IMR-90 (cell line): ENCODE measurements at regions not wholly inside any gene's neighbourhood (a gene's known extent, or its start where the extent isn't known, plus 50 kb on each side); places are given as distances from the start of the nearest gene placed in this dataset.

ENCODE experiments used
- ATAC-seq: fragments of 200-7000 bp; cut with Tn5 transposase; 2 replicates; pipeline ENCODE4 v1.9.1; 2020; ENCODE audit warnings: low read depth, mild to moderate bottlenecking, moderate library complexity
- BruUV-seq: library from RNA; stranded (reverse); fragments of 400-500 nt; replicated peaks from 2 replicates; lab custom pipeline; 2021; lab: Mats Ljungman, UMichigan
- CTCF ChIA-PET: fragments of 300-600 bp; formaldehyde crosslinking; extraction: SDS; loops from one replicate; lab custom pipeline; 2021; ENCODE audit warnings: antibody characterized with exemption; lab: Yijun Ruan, JAX
- POLR2A ChIA-PET: fragments of 300-600 bp; sonication (Branson Sonifier 250); formaldehyde crosslinking; loops from one replicate; lab custom pipeline; 2022; ENCODE audit warnings: antibody characterized with exemption; ENCODE audit not compliant: unreplicated experiment; lab: Charles Lee
- DNase-seq: peaks from one replicate; pipeline ENCODE4 v3.0.0; 2013
- H2AFZ ChIP-seq: replicated peaks from 2 replicates; pipeline ENCODE3; 2013; ENCODE audit warnings: low read length, mild to moderate bottlenecking; ENCODE audit not compliant: poor library complexity
- H2AK5ac ChIP-seq: 2 replicates; pipeline ENCODE4 v1.6.1; 2013; ENCODE audit warnings: low read depth, low read length, inconsistent platforms
- H2AK9ac ChIP-seq: replicated peaks from 2 replicates; pipeline ENCODE3; 2013; ENCODE audit warnings: mild to moderate bottlenecking, low read depth, low read length, moderate library complexity; ENCODE audit not compliant: poor library complexity
- H2BK120ac ChIP-seq: 2 replicates; pipeline ENCODE4 v1.6.1; 2013; ENCODE audit warnings: low read depth, low read length, inconsistent platforms
- H2BK15ac ChIP-seq: 3 replicates; pipeline ENCODE4 v1.6.1; 2013; ENCODE audit warnings: low read depth, low read length, inconsistent platforms
- H2BK20ac ChIP-seq: 2 replicates; pipeline ENCODE4 v1.6.1; 2013; ENCODE audit warnings: low read depth, mild to moderate bottlenecking, inconsistent platforms, low read length, moderate library complexity
- H2BK5ac ChIP-seq: 2 replicates; pipeline ENCODE4 v1.6.1; 2013; ENCODE audit warnings: mild to moderate bottlenecking, low read depth, low read length, inconsistent platforms; ENCODE audit not compliant: poor library complexity, severe bottlenecking
- H3K14ac ChIP-seq: replicated peaks from 2 replicates; pipeline ENCODE4 v1.6.1; 2013; ENCODE audit warnings: low read depth, low read length, inconsistent platforms
- H3K18ac ChIP-seq: 2 replicates; pipeline ENCODE4 v1.6.1; 2013; ENCODE audit warnings: low read depth, low read length, control low read depth
- H3K23ac ChIP-seq: 2 replicates; pipeline ENCODE4 v1.6.1; 2013; ENCODE audit warnings: low read depth, low read length, inconsistent platforms
- H3K27ac ChIP-seq: 2 replicates; pipeline ENCODE4 v1.5.1; 2013; ENCODE audit warnings: mild to moderate bottlenecking, control low read depth, low read length; ENCODE audit not compliant: insufficient read depth
- H3K27me3 ChIP-seq: 2 replicates; pipeline ENCODE4 v1.6.1; 2013; ENCODE audit warnings: low read length; ENCODE audit not compliant: control insufficient read depth, insufficient read depth
- H3K36me3 ChIP-seq: 2 replicates; pipeline ENCODE4 v1.6.1; 2013; ENCODE audit warnings: low read length, mixed read lengths; ENCODE audit not compliant: control insufficient read depth, insufficient read depth
- H3K4ac ChIP-seq: 2 replicates; pipeline ENCODE4 v1.6.1; 2013; ENCODE audit warnings: low read depth, low read length, inconsistent platforms
- H3K4me1 ChIP-seq: 2 replicates; pipeline ENCODE4 v1.6.1; 2013; ENCODE audit warnings: low read length, mixed read lengths; ENCODE audit not compliant: control insufficient read depth, insufficient read depth
- H3K4me2 ChIP-seq: 2 replicates; pipeline ENCODE4 v1.6.1; 2013; ENCODE audit warnings: low read depth, mild to moderate bottlenecking, control low read depth, low read length, moderate library complexity
- H3K4me3 ChIP-seq: 2 replicates; pipeline ENCODE4 v1.5.1; 2013; ENCODE audit warnings: low read depth, mild to moderate bottlenecking, control low read depth, low read length, moderate library complexity; ENCODE audit not compliant: insufficient read depth
- H3K56ac ChIP-seq: 2 replicates; pipeline ENCODE4 v1.6.1; 2013; ENCODE audit warnings: low read length, inconsistent platforms; ENCODE audit not compliant: insufficient read depth; ENCODE audit errors: extremely low read depth
- H3K79me1 ChIP-seq, 2 experiments: 2 replicates each; pipeline ENCODE4 v1.6.1; 2013; ENCODE audit warnings: low read length in 2 of 2, inconsistent platforms in 1 of 2, low read depth in 1 of 2
- H3K9ac ChIP-seq: 2 replicates; pipeline ENCODE4 v1.6.1; 2013; ENCODE audit warnings: low read depth, low read length, control low read depth
- H3K9me1 ChIP-seq: 2 replicates; pipeline ENCODE4 v1.6.1; 2013; ENCODE audit warnings: low read length, inconsistent platforms; ENCODE audit not compliant: insufficient read depth
- H3K9me3 ChIP-seq: 2 replicates; pipeline ENCODE4 v1.6.1; 2013; ENCODE audit warnings: low read length; ENCODE audit not compliant: control insufficient read depth, insufficient read depth
- H4K20me1 ChIP-seq: 2 replicates; pipeline ENCODE4 v1.6.1; 2013; ENCODE audit warnings: low read length, inconsistent platforms; ENCODE audit not compliant: insufficient read depth
- H4K5ac ChIP-seq: 2 replicates; pipeline ENCODE4 v1.6.1; 2013; ENCODE audit warnings: mild to moderate bottlenecking, low read depth, low read length, control low read depth
- H4K8ac ChIP-seq, 2 experiments: 2 replicates each; pipeline ENCODE4 v1.6.1; 2013; ENCODE audit warnings: low read depth in 2 of 2, low read length in 2 of 2, control low read depth in 1 of 2, inconsistent platforms in 1 of 2
- H4K91ac ChIP-seq: 2 replicates; pipeline ENCODE4 v1.6.1; 2013; ENCODE audit warnings: low read depth, low read length, inconsistent platforms; ENCODE audit not compliant: insufficient read depth
- BHLHE40 ChIP-seq: fragments of 150-350 bp; IDR thresholded peaks from 2 replicates; pipeline ENCODE4 v1.6.1; 2016; ENCODE audit warnings: mild to moderate bottlenecking, low read depth, low read length
- CEBPB ChIP-seq: IDR thresholded peaks from 2 replicates; pipeline ENCODE4 v1.6.1; 2012; ENCODE audit warnings: low read depth, low read length, improper control_type of control experiment
- CHD1 ChIP-seq: IDR thresholded peaks from 2 replicates; pipeline ENCODE4 v1.6.1; 2012; ENCODE audit warnings: low read depth, low read length, improper control_type of control experiment
- CTCF ChIP-seq: conservative IDR thresholded peaks from 2 replicates; pipeline ENCODE4 v1.5.1; 2012; ENCODE audit warnings: mild to moderate bottlenecking, low read depth, low read length, improper control_type of control experiment
- FOS ChIP-seq: fragments of 150-350 bp; IDR thresholded peaks from 2 replicates; pipeline ENCODE4 v1.6.1; 2016; ENCODE audit warnings: low read depth, low read length
- MAFK ChIP-seq: IDR thresholded peaks from 2 replicates; pipeline ENCODE4 v1.6.1; 2012; ENCODE audit warnings: low read depth, low read length, improper control_type of control experiment
- MAZ ChIP-seq: IDR thresholded peaks from 2 replicates; pipeline ENCODE4 v1.6.1; 2012; ENCODE audit warnings: low read depth, mild to moderate bottlenecking, low read length, improper control_type of control experiment, moderate library complexity, borderline replicate concordance
- MXI1 ChIP-seq: IDR thresholded peaks from 2 replicates; pipeline ENCODE4 v1.6.1; 2012; ENCODE audit warnings: low read depth, mild to moderate bottlenecking, low read length, moderate library complexity, borderline replicate concordance
- RAD21 ChIP-seq: IDR thresholded peaks from 2 replicates; pipeline ENCODE4 v1.6.1; 2012; ENCODE audit warnings: low read length, improper control_type of control experiment
- RCOR1 ChIP-seq: IDR thresholded peaks from 2 replicates; pipeline ENCODE4 v1.6.1; 2012; ENCODE audit warnings: mild to moderate bottlenecking, low read length, improper control_type of control experiment; ENCODE audit not compliant: insufficient replicate concordance
- RFX5 ChIP-seq: IDR thresholded peaks from 2 replicates; pipeline ENCODE4 v1.8.0; 2012; ENCODE audit warnings: low read depth, mild to moderate bottlenecking, low read length, moderate library complexity
- SMC3 ChIP-seq: fragments of 150-350 bp; IDR thresholded peaks from 2 replicates; pipeline ENCODE4 v1.6.1; 2016; ENCODE audit warnings: low read depth, mild to moderate bottlenecking, antibody characterized with exemption, low read length, moderate library complexity
- WGBS, 2 experiments: methylation state at CpG; one replicate each; pipeline versions ENCODE4 v1.1.5 to v1.1.7; 2013; ENCODE audit warnings: missing lambda C conversion rate in 2 of 2; ENCODE audit not compliant: insufficient read length in 1 of 2; ENCODE audit errors: extremely low coverage in 2 of 2; 5-methylcytosine and 5-hydroxymethylcytosine counted together
- dilution Hi-C: fragments of 300-500 bp; cut with HindIII; formaldehyde crosslinking; loops from one replicate; pipeline ENCODE4 v1.14.3; 2018; ENCODE audit warnings: low sequenced_read_pairs; ENCODE audit not compliant: unreplicated experiment
- in situ Hi-C: fragments of 300-500 bp; cut with MboI; formaldehyde crosslinking; loops from 3 replicates; pipeline ENCODE4 v1.14.3; 2019; ENCODE audit warnings: low sequenced_read_pairs, inconsistent platforms, mixed read lengths
- intact Hi-C: fragments of 100-400 bp; cut with micrococcal nuclease; formaldehyde crosslinking; loops from 2 replicates; pipeline ENCODE4 v1.10.0; 2022
- TF ChIP-seq, protein P1 (sequence below): fragments of 150-350 bp; IDR thresholded peaks from 2 replicates; pipeline ENCODE4 v1.6.1; 2017; ENCODE audit warnings: mild to moderate bottlenecking, antibody characterized with exemption, low read length, low read depth

- no peak overlapping the region for H2BK120ac ChIP-seq
- H3K23ac ChIP-seq = no peak overlapping the region
- ChIA-PET CTCF (no interaction called here), POLR2A (no interaction called here)
- H2BK5ac ChIP-seq = no peak overlapping the region
- no peak overlapping the region for H3K14ac ChIP-seq
- no TSS peak for BruUV-seq
- no peak overlapping the region for H2AFZ ChIP-seq
- no peaks in the 10 kb centered on the region for H3K79me1 ChIP-seq
- TF ChIP-seq MAFK (no peak), BHLHE40 (no peak), MAZ (no peak), RCOR1 (no peak), FOS (no peak), RAD21 (no peak), SMC3 (no peak), MXI1 (no peak), RFX5 (no peak), CTCF (no peak), CEBPB (no peak), CHD1 (no peak)
- TF ChIP-seq, protein P1, sequence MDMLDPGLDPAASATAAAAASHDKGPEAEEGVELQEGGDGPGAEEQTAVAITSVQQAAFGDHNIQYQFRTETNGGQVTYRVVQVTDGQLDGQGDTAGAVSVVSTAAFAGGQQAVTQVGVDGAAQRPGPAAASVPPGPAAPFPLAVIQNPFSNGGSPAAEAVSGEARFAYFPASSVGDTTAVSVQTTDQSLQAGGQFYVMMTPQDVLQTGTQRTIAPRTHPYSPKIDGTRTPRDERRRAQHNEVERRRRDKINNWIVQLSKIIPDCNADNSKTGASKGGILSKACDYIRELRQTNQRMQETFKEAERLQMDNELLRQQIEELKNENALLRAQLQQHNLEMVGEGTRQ = no peak
- H3K4me2 ChIP-seq = no peak overlapping the region
- in situ Hi-C loops = no loop called here
- no peak overlapping the region for H3K27ac ChIP-seq
- H2AK9ac ChIP-seq = no peak overlapping the region
- no peak overlapping the region for H3K4ac ChIP-seq
- H3K18ac ChIP-seq = no peak overlapping the region
- H2BK20ac ChIP-seq = no peak overlapping the region
- no peak overlapping the region for H4K8ac ChIP-seq
- no peak overlapping the region for H3K4me3 ChIP-seq
- ATAC-seq (no peak), DNase-seq (no peak)
- dilution Hi-C loops = no loop called here
- H2AK5ac ChIP-seq = no peak overlapping the region
- WGBS, 2 experiments = no CpG with 5 or more reads among the region's 4 CpGs
- H4K5ac ChIP-seq = no peak overlapping the region
- intact Hi-C loops = no loop called here
- H2BK15ac ChIP-seq = no peak overlapping the region
- peaks cover 12% of the 10 kb centered on the region for H3K9me3 ChIP-seq
- no peaks in the 10 kb centered on the region for H4K20me1 ChIP-seq
- no peak overlapping the region for H3K56ac ChIP-seq
- no peaks in the 10 kb centered on the region for H3K36me3 ChIP-seq
- H3K27me3 ChIP-seq = no peaks in the 10 kb centered on the region
- H3K4me1 ChIP-seq = no peaks in the 10 kb centered on the region
- no peak overlapping the region for H3K9ac ChIP-seq
- no peaks in the 10 kb centered on the region for H3K9me1 ChIP-seq
- H4K91ac ChIP-seq = no peak overlapping the region
Measured at GRCh38 chr18:51957001-51957400, 383.0 kb upstream of the DCC start.
